DOHH2 (cell line): ENCODE measurements at regions not wholly inside any gene's neighbourhood (a gene's known extent, or its start where the extent isn't known, plus 50 kb on each side); places are given as distances from the start of the nearest gene placed in this dataset.

Experiments used
- H3F3A ChIP-seq: fragments of 200-600 bp; sonication (generic), shearing (Covaris generic); 2 replicates; pipeline ENCODE4 v1.6.0; 2016; ENCODE audit warnings: antibody characterized with exemption, mild to moderate bottlenecking; ENCODE audit not compliant: control insufficient read depth, insufficient read depth
- H3K27ac ChIP-seq: fragments of 200-600 bp; sonication (generic); 2 replicates; pipeline ENCODE4 v1.5.1; 2014; ENCODE audit warnings: low read depth, mild to moderate bottlenecking, low read length, moderate library complexity
- H3K27me3 ChIP-seq: fragments of 200-600 bp; sonication (generic); 2 replicates; pipeline ENCODE4 v1.6.1; 2014; ENCODE audit warnings: mild to moderate bottlenecking, low read length, mixed read lengths; ENCODE audit not compliant: control insufficient read depth
- H3K36me3 ChIP-seq: fragments of 200-600 bp; sonication (generic); 2 replicates; pipeline ENCODE4 v1.6.1; 2014; ENCODE audit warnings: mild to moderate bottlenecking, low read length, moderate library complexity, mixed read lengths; ENCODE audit not compliant: control insufficient read depth
- H3K4me1 ChIP-seq: fragments of 200-600 bp; sonication (generic); 2 replicates; pipeline ENCODE4 v1.6.1; 2014; ENCODE audit warnings: mild to moderate bottlenecking, low read length, mixed read lengths; ENCODE audit not compliant: control insufficient read depth
- H3K4me2 ChIP-seq: fragments of 200-600 bp; sonication (generic); 2 replicates; pipeline ENCODE4 v1.6.0; 2014; ENCODE audit warnings: mild to moderate bottlenecking, low read length, moderate library complexity
- H3K4me3 ChIP-seq: fragments of 200-600 bp; sonication (generic); 2 replicates; pipeline ENCODE4 v1.5.1; 2014; ENCODE audit warnings: mild to moderate bottlenecking, low read length, mixed read lengths
- H3K79me2 ChIP-seq: fragments of 200-600 bp; sonication (generic); 2 replicates; pipeline ENCODE4 v1.6.1; 2014; ENCODE audit warnings: mild to moderate bottlenecking, low read length, mixed read lengths; ENCODE audit not compliant: control insufficient read depth
- H3K9me2 ChIP-seq: fragments of 200-600 bp; sonication (generic); replicated peaks from 2 replicates; pipeline ENCODE4 v1.6.1; 2014; ENCODE audit warnings: mild to moderate bottlenecking, low read length, mixed read lengths; ENCODE audit not compliant: control insufficient read depth
- H3K9me3 ChIP-seq: fragments of 200-600 bp; sonication (generic); 2 replicates; pipeline ENCODE4 v1.6.1; 2014; ENCODE audit warnings: antibody characterized with exemption, low read length, mixed read lengths; ENCODE audit not compliant: control insufficient read depth, insufficient read depth
- H4K20me1 ChIP-seq: fragments of 200-600 bp; sonication (generic); 2 replicates; pipeline ENCODE4 v1.6.0; 2014; ENCODE audit warnings: low read depth, mild to moderate bottlenecking, antibody characterized with exemption, low read length, moderate library complexity; ENCODE audit not compliant: control insufficient read depth, insufficient read depth
- EZH2phosphoT487 ChIP-seq: fragments of 200-600 bp; sonication (generic); IDR thresholded peaks from 2 replicates; pipeline ENCODE4 v1.6.1; 2017; ENCODE audit warnings: borderline replicate concordance, mild to moderate bottlenecking, antibody characterized with exemption, low read length, moderate library complexity, mixed read lengths
- TF ChIP-seq, protein P1 (sequence below): fragments of 200-600 bp; sonication (generic); IDR thresholded peaks from one replicate; pipeline ENCODE4 v1.5.1; 2014; ENCODE audit warnings: antibody characterized with exemption, mild to moderate bottlenecking, low read depth, low read length; ENCODE audit not compliant: poor library complexity, severe bottlenecking

DNA sequence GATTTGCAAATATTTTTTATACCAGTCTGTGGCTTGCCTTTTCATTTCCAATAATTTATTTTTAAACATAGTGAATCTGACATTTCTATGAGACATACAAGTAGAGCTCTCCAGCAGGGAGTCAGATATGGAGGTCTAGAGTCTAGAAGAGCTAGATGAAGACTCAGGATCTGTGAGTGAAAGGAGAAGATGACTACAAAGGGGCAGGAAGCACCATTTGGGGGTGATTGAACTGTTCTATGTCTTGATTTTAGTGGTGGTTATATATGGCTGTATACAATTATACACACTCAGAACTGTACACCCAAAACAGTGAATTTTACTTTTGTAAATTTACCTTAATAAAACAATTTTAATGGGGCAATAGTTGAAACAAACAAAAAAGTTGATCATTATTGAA is 127.9 kb upstream of the BACH2 start:
- H3K9me3 ChIP-seq = peaks cover 8% of the 10 kb centered on the region
- no peaks in the 10 kb centered on the region for H3K27me3 ChIP-seq
- no peaks in the 10 kb centered on the region for H3K9me2 ChIP-seq
- H3K79me2 ChIP-seq = no peaks in the 10 kb centered on the region
- peaks cover 26% of the 10 kb centered on the region for H3K4me1 ChIP-seq
- no peak overlapping the region for H3K27ac ChIP-seq
- no peaks in the 10 kb centered on the region for H3F3A ChIP-seq
- TF ChIP-seq, protein P1, sequence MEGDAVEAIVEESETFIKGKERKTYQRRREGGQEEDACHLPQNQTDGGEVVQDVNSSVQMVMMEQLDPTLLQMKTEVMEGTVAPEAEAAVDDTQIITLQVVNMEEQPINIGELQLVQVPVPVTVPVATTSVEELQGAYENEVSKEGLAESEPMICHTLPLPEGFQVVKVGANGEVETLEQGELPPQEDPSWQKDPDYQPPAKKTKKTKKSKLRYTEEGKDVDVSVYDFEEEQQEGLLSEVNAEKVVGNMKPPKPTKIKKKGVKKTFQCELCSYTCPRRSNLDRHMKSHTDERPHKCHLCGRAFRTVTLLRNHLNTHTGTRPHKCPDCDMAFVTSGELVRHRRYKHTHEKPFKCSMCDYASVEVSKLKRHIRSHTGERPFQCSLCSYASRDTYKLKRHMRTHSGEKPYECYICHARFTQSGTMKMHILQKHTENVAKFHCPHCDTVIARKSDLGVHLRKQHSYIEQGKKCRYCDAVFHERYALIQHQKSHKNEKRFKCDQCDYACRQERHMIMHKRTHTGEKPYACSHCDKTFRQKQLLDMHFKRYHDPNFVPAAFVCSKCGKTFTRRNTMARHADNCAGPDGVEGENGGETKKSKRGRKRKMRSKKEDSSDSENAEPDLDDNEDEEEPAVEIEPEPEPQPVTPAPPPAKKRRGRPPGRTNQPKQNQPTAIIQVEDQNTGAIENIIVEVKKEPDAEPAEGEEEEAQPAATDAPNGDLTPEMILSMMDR = no peak
- TF ChIP-seq EZH2phosphoT487 = no peak
- no peak overlapping the region; the same call in 1 of the 2 replicates for H3K4me3 ChIP-seq
- H3K36me3 ChIP-seq = 0 out of 2 replicates have a peak, but pooled peaks cover 3% of the 10 kb centered on the region
- no peaks in the 10 kb centered on the region for H4K20me1 ChIP-seq
- peak overlapping the region; percentile 55; the same call in 1 of the 2 replicates for H3K4me2 ChIP-seq

DNA sequence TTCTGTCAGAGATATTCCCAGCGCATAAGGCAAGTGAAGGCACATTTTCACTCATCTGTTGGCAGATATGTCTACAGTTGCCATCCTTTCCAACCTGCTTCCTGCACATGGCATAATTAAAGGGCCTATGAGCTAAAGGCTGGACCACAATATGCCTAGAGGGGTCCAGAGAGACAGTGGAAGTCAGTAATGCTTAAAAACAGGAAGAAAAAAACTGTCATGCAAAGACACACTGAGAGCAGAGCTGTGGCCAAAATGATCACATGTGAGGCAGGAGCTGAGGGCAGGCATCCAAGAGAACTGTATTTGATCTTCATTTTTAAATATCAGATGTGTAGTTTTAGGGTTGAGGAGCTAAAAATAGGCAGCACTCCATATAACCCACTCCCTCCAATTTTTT is 125.0 kb upstream of the BACH2 start:
- H3K79me2 ChIP-seq = no peaks in the 10 kb centered on the region
- TF ChIP-seq, protein P1 = no peak
- no peak for TF ChIP-seq EZH2phosphoT487

DNA sequence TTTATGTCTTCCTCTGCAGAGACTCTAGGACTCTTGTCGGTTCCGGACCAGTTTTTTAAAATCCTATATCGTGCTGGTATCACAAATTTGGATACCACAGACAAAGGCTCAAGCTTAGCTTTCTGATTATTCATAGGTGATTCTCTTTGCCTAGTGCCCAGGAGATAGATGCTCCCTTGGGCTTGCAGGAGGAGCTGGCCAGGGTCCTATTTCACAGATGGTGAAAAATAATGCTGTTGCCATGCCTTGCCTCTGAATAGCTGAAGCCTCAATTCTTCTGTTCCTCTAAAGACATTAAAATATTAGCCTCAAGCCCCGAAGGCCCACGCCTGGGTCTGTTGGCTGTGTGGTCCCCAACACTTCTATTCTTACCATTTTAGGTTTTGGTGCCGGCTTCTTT is 123.9 kb upstream of the BACH2 start:
- TF ChIP-seq, protein P1 = no peak
- no peak for TF ChIP-seq EZH2phosphoT487
- peaks cover 22% of the 10 kb centered on the region for H3K4me1 ChIP-seq
- no peaks in the 10 kb centered on the region for H3K79me2 ChIP-seq
- no peaks in the 10 kb centered on the region for H4K20me1 ChIP-seq
- H3K9me3 ChIP-seq = no peaks in the 10 kb centered on the region
- H3F3A ChIP-seq = no peaks in the 10 kb centered on the region
- no peaks in the 10 kb centered on the region for H3K36me3 ChIP-seq
- no peak overlapping the region for H3K4me2 ChIP-seq
- H3K27me3 ChIP-seq = no peaks in the 10 kb centered on the region
- no peak overlapping the region for H3K4me3 ChIP-seq
- no peaks in the 10 kb centered on the region for H3K9me2 ChIP-seq
- H3K27ac ChIP-seq = no peak overlapping the region

More for the DNA sequence above, 125.0 kb upstream of the BACH2 start:
- H3K4me1 ChIP-seq = peaks cover 26% of the 10 kb centered on the region
- no peaks in the 10 kb centered on the region for H3K9me2 ChIP-seq
- no peak overlapping the region for H3K4me2 ChIP-seq
- H3F3A ChIP-seq = no peaks in the 10 kb centered on the region
- no peaks in the 10 kb centered on the region for H3K36me3 ChIP-seq
- H3K27me3 ChIP-seq = no peaks in the 10 kb centered on the region
- no peaks in the 10 kb centered on the region for H4K20me1 ChIP-seq
- H3K9me3 ChIP-seq = no peaks in the 10 kb centered on the region
- H3K27ac ChIP-seq = no peak overlapping the region
- no peak overlapping the region for H3K4me3 ChIP-seq
